Hematopoietic multipotent progenitor cell treated with erythropoietin and hydrocortisone succinate and interleukin-3 and kit ligand, for 15 days (in vitro differentiated cells): ENCODE measurements at regions not wholly inside any gene's neighbourhood (a gene's known extent, or its start where the extent isn't known, plus 50 kb on each side); places are given as distances from the start of the nearest gene placed in this dataset.

Experiments
- DNase-seq: peaks from one replicate; pipeline ENCODE4 v3.0.0-alpha.2; 2015; ENCODE audit warnings: low spot score

DNA sequence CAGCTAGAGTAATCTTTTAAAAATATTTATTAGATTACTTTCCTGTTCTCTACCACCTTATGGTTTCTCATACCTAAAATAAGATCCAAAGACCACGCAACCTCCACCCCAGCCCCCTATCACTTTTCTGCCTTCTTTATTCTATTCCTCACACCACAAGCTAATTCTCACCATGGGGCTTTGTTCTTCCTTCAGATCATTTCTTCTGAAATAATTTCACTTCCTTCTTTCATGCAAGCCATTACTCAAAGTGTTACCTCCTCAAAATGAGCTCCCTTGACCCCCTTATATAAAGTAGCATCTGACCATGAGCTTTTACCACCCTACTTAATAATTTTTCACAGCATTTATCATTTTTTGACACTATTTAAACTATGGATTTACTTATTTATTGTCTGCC lies 233.2 kb upstream of the TMCO5A start:
- no peak for DNase-seq

DNA sequence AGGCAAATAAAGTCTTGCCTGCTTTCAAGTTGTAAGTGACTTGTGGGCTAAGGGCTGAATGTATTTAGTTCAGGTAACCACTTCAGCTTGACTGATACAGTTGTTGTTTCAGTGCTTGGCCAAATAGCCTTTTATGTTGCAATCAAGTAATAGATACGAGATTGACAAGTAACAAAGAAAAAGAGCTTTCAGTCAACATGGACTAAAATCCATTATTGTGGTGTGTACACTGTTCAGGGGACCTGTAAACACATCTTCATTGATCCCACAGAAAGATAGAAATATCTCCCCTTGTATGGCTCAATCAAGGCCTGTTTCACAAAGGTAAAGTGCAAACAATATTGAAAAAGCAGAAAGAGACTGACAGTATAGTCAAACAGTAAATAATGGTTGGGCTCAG lies 224.8 kb upstream of the TMCO5A start:
- DNase-seq, result no peak

DNA sequence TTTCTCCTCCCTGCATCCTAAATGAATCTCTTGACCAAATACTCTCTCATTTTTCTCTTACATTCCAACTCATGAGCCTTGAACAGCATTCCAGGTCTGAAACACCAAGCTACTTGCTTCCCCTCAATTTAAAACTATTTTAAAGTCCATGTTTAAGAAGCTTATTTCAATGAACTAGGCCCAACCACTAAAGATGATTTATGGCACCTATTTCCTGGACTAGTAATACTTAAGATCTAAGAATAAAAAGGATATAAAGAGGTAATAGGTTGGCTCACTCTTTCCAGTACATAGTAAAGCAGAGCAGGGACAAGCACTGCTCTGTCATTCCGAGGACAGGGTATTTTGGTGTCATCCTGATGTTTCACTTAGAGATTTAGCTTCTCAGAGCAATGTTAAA lies 219.3 kb upstream of the TMCO5A start:
- no peak for DNase-seq

DNA sequence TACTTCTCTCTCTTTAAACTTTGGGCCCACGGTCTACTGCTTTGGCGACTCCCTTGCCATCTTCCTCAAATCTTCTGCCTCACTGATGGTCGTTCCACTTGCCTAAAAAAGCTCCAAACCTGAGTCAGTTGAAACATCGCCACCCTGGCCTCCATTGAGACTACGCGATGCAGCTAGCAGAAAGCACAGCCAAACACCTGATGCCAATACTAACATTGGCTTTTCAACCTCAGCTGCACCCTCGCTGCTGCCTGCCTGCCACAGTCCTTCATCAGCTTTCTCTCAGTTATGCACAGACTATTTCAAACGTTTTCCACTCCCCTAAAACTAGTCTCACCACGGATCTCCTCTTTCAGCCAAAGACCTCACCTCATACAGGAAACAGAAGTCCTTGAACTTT lies 214.2 kb upstream of the TMCO5A start:
- no peak for DNase-seq

DNA sequence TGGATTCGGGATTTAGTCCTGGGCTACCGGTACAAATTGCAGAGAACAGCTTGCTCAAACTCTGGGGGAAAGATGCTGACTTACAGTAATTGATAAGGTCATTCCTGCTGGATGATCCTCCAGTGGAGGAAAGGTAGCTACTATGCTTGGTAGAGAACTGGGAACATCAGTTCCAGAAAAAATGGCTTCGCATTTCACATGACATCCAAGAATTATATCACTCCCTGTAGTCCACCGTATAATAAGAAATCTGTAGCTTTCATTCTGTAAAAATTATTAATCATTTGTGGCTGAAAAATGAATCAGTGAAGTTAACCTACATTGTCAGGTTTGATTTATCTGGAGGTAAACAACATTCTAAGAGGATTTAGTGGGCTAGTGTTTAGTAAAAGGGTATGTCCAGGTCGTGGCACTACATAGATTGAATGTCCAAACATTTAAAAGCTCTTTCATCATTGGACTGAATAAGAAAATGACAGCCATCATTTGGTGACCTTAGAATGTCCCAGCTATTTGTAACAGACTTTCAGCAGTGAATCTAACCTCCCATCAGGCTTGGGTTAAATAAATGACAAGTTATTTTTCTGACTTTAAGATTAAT lies 203.2 kb upstream of the TMCO5A start:
- DNase-seq, result no peak

DNA sequence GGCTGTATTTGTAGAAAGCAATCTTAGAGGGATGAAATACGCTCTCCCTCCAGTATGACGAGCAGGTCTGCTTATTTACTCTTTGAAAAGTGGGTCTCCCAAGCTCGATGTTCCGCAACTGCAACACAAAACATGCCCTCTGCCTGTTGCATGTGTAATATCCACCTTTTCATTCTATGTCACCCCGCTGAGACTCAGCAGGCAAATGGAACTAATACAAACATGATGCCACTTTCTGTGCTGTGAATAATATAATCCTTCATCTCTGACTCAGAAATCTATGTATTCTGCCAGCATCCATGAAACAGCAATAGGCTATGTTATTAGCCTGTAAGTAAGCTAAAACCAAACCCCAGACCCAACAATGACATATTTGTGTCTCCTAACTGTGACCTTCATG lies 200.8 kb upstream of the TMCO5A start:
- no peak for DNase-seq

DNA sequence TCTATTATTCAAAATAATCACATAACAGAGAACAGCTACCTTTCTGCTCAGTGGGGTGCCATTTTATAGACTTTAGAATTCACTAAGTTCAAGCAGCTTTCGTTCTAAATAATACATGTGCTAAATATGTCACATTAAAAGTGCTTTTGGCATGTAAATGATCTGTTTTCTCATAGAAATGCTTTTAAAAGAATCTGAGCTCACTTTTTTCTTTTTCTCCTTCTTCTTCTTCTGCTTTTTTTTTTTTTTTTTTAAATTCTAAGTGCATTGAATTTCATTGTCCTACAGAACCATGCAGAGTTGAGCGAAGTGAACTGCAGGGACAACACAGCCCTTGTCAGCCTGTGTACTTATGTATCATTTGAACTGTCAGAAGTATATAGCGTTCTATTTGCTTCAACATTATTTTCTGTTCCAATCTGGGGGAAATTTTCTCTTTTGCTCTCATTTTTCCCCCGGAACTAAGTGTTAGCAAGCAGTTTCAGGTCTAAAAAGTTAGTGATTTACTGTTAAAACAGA lies 193.8 kb upstream of the TMCO5A start:
- DNase-seq, result no peak

DNA sequence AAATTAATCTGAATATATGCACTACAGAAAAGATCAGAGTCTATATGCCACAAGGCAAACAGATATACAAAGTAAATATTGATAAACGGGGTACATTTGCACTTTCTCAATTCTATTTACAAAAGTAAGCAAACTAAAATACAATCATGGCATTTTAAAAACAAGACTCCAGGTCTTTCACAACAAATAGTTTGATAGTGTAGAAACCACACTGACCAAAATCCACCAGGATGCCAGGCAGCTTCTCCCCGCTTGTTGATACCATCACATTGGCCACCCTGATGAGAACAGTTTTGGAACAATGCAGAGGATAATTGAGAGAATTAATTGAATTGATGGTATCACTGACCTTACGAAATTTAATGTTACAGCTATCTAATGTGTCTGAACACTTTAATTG lies 190.6 kb upstream of the TMCO5A start:
- no peak for DNase-seq

DNA sequence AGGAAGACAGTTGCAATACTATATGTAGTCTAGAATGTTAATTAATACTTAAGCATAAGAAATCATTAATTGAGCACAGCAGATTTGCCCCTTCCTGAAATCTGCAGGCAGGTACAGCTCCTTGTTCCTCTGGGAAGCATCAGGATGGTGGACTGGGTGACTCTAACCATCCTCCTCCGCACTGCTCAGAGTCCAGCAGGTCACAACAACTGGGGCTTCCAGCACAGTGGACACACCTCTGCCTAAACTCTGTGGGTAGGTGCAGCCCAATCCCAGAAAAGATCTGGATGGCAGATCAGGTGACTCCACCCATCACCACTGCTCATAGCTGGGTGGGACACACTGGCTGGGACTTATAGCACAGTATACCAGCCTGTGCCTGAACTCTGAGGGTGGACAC lies 189.9 kb upstream of the TMCO5A start:
- no peak for DNase-seq

DNA sequence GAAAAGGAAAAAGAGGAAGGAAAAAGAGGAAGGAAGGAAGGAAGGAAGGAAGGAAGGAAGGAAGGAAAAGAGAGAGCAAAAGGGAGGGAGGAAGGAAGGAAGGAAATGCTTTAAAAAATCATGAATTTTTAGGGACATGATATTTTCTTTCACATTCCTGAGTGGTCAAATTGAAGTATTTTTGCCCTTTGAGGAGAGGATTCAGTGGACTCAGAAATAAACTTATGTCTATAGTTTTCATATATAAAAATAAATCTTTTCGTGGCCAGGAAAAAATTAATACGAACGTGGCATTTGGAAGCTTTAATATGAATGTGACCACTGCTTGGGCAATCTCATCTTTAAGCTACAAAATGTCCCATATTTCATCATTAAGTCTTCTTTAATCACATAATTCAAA lies 183.0 kb upstream of the TMCO5A start:
- no peak for DNase-seq

DNA sequence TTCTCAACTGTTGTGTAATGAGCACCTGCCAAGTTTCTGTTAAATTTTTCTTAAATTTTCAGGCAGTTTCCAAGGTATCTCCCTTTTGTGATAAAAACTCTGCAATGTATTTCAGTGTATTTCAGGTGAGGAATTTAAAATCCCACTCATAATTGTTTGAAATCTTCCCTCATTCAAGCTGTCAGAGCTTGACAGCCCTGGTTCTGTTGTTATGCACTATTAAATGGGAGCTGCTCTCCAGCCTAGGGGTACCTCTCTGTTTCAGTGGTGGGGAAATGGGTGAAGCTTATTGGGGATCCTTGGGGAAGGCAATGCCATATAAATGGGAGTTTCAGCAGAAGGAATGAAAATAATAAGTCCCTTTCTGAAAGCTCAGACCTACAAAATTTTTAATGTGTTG lies 178.0 kb upstream of the TMCO5A start:
- no peak for DNase-seq

DNA sequence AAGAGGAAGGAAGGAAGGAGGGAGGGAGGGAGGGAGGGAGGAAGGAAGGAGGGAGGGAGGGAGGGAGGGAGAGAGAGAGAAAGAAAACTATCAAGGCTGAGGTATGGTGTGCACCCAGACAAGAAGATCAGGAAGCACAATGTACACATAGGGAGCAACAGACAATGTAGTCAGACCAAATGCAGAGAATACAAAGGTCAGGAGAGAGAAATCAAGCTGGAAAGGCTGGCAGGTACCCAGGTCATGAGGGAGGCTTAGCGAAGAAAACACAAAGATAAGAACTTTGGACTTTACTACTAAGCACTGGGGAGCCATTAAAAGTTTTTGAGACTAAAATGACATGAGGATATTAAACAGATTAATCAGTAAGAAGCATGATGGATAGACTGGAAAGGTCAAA lies 176.0 kb upstream of the TMCO5A start:
- DNase-seq, result no peak

DNA sequence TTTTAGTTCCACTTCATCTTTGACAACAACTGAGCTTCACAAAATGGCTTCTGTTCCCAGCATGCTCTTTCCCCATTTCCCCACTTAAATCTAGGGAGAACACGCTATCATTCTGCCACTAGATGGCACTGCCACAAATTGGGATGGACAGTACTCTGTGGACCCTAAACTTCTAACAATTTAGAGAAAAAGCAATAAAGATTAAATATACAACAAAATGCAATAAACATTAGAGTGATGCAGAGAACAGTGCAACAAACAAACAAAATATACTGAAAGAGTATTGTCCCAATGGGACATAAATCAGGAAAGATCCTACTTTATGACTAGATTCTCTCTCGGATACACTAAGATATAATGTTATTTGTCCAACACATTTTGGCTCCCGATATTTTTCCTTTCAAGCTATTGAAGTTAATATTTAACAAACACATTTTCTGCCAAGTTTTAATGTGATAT lies 169.7 kb upstream of the TMCO5A start:
- DNase-seq, result peak; percentile 25

DNA sequence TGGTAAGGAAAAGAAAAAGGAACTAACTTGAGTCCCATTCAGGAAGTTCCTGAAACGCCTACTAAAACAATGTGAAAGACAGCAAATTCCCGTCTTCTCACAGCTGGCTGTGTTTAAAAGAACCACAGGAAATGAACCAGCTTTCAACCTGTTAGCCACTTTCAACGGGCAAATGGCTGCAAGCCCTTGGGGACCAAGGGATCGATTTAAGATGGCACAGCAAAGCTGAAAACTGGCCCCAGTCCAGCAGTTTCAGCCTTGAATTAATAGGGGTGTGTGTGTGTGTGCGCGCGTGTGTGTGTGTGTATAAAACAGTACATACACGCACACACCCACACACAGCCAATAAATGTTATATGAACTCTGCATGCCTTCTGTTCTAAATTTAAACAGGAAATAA lies 168.7 kb upstream of the TMCO5A start:
- DNase-seq, result no peak

DNA sequence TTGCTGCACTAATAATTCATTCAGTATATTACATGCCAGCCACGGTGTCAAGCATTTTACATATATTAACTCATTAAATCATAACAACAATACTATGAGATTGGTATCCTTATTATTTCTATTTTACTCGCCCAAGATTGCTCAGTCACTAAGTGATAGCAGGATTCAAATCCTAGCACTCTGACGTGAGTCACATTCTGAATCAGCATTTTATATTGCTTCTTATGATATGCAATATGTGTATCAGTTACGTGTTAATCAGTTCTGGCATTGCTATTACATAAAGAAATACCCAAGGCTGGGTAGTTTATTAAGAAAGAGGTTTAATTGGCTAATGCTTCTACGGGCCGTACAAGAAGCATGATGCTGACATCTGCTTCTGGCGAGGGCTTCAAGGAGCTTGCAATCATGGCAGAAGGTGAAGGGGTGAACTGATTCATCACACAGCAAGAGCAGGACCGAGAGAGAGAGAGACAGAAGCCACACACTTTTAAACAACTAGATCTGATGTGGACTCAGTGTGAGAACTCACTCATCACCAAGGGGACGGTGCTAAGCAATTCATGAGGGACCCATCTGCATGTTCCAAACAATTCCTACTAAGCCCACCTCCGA lies 166.5 kb upstream of the TMCO5A start:
- DNase-seq, result no peak

DNA sequence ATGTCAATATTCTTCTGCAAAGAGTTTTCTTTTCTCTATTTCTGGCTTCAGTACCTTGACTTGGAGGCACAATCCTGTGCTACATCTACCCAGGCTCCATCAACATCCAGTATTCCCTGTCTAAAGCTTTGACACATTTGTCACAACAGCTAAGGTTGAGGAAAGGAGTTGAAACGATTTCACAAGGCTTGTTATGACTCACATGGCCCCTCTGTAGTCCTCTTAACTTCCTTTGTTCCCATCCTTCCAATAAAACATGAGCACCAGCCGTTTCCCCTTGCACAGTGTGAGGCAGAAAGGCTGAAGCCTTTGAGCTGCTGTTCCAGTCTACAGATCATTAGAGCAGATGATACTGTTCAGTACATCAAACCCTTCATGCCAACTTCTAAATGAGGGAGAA lies 163.0 kb upstream of the TMCO5A start:
- no peak for DNase-seq

DNA sequence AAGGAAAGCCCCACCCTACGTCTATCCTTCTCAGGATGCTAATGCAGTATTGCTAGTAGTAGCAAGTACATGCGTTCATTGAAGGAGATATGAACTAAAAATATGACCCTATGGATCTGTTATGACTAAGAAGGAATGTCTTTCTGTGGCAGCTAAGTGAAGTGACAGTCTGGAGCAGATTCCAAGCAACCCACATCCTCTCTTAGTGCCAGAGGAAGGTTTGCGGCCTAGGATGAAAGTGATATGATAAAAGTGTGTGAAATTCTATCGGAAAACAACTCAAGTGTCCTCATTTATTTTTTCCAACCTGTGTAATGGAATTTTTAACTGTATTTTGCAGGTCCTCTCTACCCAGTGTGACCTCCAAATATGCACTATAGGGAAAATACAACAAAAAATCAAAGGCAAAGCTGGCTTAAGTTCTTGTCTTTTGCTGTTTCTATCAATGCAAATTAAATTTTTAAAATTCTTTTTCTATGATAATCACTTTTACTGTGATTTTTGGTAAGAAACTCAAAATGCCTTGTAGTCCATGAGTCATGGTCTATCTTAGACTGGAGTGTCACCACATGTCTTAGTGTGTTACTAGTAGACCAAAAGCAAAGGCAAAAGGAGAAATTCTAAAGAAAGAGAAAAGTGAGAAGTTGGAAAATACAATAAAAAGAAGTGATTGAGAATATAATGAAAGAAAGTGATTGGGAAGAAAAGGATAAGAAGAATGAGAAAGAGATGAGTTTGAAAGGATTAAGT lies 161.2 kb upstream of the TMCO5A start:
- no peak for DNase-seq

DNA sequence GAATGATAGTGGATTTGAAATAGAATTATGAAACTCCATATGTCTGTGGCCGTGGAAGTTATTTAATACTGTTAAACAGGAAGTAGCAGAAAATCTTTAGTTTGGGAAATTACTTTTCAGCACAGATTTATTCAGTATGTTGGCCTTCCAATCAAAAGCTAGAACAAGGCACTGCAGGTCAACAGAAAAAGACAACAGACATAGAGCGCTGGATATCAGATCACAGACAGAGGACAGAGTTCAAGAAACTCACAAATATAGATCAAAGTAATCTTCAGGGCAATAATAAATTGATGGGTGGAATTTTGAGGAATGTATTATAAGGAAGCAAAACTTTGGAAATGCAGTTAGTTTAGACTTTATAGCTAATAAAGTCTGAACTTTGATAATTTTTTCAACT lies 159.5 kb upstream of the TMCO5A start:
- DNase-seq, result no peak

DNA sequence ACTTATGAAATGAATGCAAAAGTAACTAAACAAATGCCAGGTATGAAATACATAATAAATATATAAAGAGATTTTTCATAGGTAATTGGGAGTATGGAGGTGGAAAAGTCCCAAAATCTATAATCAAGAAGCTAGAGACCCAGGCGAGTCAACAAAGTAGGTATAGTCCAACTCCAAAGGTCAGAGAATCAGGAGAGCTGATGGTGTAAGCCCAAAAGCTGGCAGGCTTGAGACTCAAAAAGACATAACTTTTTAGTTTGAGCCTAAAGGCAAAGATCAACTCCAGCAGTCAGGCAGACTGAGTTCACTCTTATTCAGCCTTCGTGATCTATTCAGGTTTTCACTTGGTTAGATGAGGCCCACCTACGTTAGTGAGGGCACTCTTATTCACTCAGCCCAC lies 157.4 kb upstream of the TMCO5A start:
- DNase-seq, result no peak

DNA sequence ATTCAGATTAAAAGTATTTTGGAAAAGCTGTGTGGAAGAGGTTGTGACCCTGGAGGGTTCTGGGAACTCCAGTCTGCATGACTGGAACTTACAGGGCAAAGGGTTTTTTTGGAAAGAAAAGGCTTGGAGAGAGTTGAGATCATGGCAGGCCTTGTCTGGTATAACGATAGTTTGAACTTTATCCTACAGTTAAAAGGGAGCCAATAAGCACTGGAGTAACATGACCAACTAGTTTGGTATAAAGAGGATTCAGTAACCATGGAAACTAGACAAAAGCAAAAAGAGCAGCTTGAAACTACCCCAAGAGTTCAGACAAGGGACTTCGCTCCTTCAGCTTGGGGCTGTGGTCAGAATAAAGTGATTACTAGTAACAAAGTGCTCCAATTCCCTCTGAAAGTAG lies 151.2 kb upstream of the TMCO5A start:
- no peak for DNase-seq

DNA sequence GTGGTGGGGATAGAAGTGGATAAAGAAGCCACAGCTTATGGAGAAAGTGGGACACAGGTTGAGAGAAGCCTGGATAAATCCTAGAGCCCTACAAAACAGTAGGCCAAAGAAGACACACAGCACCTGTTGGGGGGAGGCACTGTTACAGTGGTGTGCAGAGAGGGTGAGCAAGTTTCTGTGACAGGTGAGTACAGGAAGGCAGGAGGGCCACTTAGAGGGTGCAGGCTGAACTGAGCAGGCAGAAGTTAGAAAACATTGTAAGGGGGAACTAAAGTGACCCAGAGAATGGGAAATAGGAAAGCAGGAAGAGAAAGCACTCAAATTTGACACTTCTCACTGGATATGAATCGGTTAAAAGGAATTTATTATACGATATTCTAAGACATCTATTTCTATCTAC lies 146.1 kb upstream of the TMCO5A start:
- no peak for DNase-seq

DNA sequence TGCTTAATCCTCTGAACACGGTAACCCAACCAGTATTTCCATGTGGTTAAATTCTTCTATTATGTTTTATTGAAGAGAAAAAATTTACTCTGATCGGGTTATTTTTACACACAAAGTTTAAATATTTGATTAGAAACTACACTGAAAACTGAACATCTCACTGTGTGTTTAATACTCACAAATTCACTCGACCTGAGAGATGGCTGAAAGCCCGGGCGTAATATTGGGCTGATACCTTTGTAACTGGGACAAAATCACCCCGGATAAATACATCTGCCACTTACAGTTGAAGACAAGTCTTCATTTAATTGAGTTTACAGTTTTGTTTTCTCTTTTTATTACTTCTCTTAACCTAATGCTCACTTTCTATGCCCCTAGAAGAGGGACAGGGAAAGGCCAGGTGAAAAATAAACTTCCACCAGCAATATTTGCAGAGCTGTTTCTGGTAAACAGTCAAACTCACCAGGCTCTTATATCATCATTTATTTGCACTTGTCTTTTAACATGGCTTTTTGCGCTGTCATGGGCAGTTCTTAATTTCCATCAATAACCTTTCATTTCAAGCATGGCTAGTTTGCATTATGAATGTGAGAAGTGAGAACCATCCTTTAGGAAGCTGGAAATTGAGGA lies 145.6 kb upstream of the TMCO5A start:
- DNase-seq, result no peak

DNA sequence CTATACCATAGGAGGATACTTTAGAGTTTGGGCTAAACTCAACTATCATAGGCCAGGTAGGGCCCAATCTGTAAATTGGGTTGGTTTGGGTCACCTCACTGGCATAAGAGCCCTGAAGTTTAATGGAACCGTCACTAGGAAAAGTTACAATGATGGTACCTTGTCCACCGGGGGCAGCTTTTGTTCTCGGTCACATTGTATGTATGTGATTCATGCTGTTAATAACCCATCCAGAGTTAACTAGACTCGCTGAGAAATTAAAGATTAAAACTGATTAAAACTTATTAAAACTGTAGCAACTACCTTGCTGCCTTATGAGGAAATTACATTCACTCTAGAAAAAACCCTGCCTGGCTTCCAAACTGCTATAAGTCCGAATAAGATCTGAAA lies 145.0 kb upstream of the TMCO5A start:
- DNase-seq, result no peak
